Kidney (tissue), 13 donors: ENCODE measurements at regions not wholly inside any gene's neighbourhood (a gene's known extent, or its start where the extent isn't known, plus 50 kb on each side); places are given as distances from the start of the nearest gene placed in this dataset.

ENCODE experiments used
- DNase-seq, 5 donors: peaks; one replicate each; pipeline ENCODE4 v3.0.0-alpha.2; 2013 to 2020
- FAIRE-seq: peaks from 2 replicates; lab custom pipeline; 2012; peaks lifted over from hg19 to GRCh38; lab: Jason Lieb, UNC
- H3K27ac ChIP-seq, 2 donors: one replicate each; pipeline ENCODE4 v1.7.0; 2013; ENCODE audit warnings: low read depth in 2 of 2, low read length in 2 of 2, inconsistent platforms in 1 of 2
- H3K27me3 ChIP-seq: one replicate; pipeline ENCODE4 v1.7.1; 2013; ENCODE audit warnings: low read length, inconsistent platforms; ENCODE audit not compliant: control insufficient read depth, insufficient read depth
- H3K36me3 ChIP-seq, 3 donors: one replicate each; pipeline versions ENCODE4 v1.7.0 to v1.7.1; 2013; ENCODE audit warnings: low read length in 3 of 3, control low read depth in 1 of 3, inconsistent platforms in 1 of 3; ENCODE audit not compliant: insufficient read depth in 3 of 3, control insufficient read depth in 2 of 3
- H3K4me1 ChIP-seq, 3 donors: one replicate each; pipeline versions ENCODE4 v1.7.0 to v1.7.1; 2013; ENCODE audit warnings: low read length in 3 of 3, inconsistent platforms in 1 of 3, low read depth in 1 of 3; ENCODE audit not compliant: control insufficient read depth in 2 of 3, insufficient read depth in 2 of 3
- H3K4me3 ChIP-seq, 3 donors: one replicate each; pipeline versions ENCODE4 v1.7.0 to v1.8.1; 2013; ENCODE audit warnings: low read length in 3 of 3, control low read depth in 1 of 3, inconsistent platforms in 1 of 3
- H3K9ac ChIP-seq, 3 donors: one replicate each; pipeline versions ENCODE4 v1.7.0 to v1.7.1; 2013; ENCODE audit warnings: low read length in 3 of 3, control low read depth in 1 of 3, inconsistent platforms in 1 of 3
- H3K9me3 ChIP-seq, 3 donors: one replicate each; pipeline versions ENCODE4 v1.7.0 to v1.7.1; 2013; ENCODE audit warnings: low read length in 3 of 3, control low read depth in 1 of 3, inconsistent platforms in 1 of 3; ENCODE audit not compliant: control insufficient read depth in 2 of 3, insufficient read depth in 1 of 3
- intact Hi-C: fragments of 100-400 bp; cut with DNase I; formaldehyde crosslinking; loops from one replicate; pipeline ENCODE4 v1.11.1; 2022
- TF ChIP-seq, protein P1 (sequence below): IDR thresholded peaks from 3 replicates; pipeline ENCODE4 v1.5.1; 2012; ENCODE audit warnings: mild to moderate bottlenecking, moderate library complexity, borderline replicate concordance; ENCODE audit not compliant: insufficient read depth; ENCODE audit errors: extremely low read depth
- donor health status: control.
- donor health status: control.
- donor health status: control.
- donor health status: control.
- donor health status: control.
- donor health status: DM: yes; HTN: yes; CAD: no.
- donor health status: Normal renal cell carcinoma (clear cell type).

DNA sequence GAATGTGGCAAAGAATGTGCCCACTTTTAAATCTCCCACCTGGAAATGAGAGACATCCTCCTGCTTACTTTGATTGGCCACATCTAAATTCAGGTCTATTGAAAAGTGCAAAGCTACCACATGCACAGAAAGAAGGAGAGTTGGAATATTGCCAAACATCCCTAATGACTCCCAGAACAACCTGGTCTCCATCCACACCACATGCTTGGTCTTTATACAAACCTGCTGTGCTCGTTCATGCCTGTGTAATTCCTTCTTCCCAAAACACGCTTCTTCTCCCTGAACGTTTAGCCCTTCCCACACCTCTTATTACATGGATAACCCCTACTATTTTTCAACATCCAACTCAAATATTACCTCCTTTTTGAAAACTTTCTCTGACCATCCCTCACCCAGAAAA is 66.2 kb upstream of the BCL2L14 start:
- H3K27ac ChIP-seq = no peak overlapping the region
- DNase-seq = peak in 1 of 5 donors; percentile 5
- no peak overlapping the region for H3K9ac ChIP-seq
- no peak for FAIRE-seq
- H3K27me3 ChIP-seq = no peaks in the 10 kb centered on the region
- no peaks in the 10 kb centered on the region for H3K36me3 ChIP-seq
- no peaks in the 10 kb centered on the region for H3K4me1 ChIP-seq
- intact Hi-C loops = no loop called here
- no peak overlapping the region for H3K4me3 ChIP-seq
- TF ChIP-seq, protein P1, sequence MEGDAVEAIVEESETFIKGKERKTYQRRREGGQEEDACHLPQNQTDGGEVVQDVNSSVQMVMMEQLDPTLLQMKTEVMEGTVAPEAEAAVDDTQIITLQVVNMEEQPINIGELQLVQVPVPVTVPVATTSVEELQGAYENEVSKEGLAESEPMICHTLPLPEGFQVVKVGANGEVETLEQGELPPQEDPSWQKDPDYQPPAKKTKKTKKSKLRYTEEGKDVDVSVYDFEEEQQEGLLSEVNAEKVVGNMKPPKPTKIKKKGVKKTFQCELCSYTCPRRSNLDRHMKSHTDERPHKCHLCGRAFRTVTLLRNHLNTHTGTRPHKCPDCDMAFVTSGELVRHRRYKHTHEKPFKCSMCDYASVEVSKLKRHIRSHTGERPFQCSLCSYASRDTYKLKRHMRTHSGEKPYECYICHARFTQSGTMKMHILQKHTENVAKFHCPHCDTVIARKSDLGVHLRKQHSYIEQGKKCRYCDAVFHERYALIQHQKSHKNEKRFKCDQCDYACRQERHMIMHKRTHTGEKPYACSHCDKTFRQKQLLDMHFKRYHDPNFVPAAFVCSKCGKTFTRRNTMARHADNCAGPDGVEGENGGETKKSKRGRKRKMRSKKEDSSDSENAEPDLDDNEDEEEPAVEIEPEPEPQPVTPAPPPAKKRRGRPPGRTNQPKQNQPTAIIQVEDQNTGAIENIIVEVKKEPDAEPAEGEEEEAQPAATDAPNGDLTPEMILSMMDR = no peak
- no peaks in the 10 kb centered on the region for H3K9me3 ChIP-seq

DNA sequence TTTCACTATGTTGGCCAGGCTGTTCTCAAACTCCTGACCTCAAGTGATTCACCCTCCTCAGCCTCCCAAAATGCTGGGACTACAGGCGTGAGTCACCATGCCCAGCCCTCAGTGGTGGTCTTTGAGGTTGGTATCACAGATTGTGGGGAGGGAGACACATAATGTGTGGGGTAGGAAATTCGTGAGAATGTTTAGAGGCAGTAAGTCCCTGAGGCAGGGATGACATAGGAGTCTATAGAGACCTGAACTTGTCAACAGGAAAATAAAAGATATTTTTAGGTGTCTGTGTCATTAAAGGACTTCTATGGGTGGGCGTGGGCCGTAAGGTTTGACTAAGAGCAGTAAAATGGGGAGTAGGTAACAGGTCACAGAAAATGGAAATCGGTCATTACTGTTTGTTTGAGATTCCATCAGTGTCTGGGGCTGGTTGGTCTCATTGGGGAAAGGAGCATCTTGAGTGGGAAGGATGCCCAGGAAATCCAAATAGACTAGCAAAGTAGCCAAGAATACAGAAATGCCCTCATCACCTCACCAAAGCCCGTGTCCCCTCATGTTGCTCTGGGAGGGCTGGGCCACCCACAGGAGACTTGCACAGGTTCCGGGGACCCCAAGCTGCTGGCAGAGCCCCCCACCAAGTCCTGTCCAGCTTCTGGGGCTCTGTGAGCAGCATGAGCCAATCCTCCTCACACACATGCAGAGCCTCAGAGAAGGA is 63.6 kb upstream of the BCL2L14 start:
- H3K4me3 ChIP-seq = no peak overlapping the region
- intact Hi-C loops = no loop called here
- TF ChIP-seq, protein P1 = no peak
- no peaks in the 10 kb centered on the region for H3K27me3 ChIP-seq
- DNase-seq (no peak), FAIRE-seq (no peak)
- H3K9ac ChIP-seq = no peak overlapping the region
- H3K9me3 ChIP-seq = no peaks in the 10 kb centered on the region
- peaks cover 0 to 6% (median 0%) of the 10 kb centered on the region in 3 donors for H3K4me1 ChIP-seq
- no peak overlapping the region for H3K27ac ChIP-seq
- no peaks in the 10 kb centered on the region for H3K36me3 ChIP-seq

DNA sequence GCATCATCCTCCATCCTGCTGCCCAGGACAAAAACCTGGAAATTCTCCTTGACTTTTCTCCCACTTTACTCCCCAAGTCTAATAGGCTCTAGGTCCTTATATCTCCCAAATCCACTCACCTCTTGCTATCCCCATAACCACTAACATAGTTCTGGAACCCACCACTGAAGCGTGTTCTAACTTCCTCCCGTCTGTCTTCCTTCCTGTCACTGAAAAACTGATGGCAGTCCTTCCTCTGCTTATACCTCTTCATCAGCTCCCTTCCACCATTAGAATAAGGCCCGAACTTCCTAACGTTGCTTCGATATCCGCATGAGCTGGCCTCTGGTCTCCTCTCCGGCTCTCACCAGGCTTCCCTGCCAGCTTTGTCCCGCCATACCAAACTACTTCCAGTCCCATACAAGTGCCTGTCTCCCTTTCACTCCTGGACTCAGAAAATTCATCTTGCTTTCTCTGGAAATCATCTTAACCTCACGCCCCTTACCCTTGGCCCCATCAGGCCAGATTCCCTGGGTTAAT is 63.0 kb upstream of the BCL2L14 start:
- peaks cover 0 to 6% (median 0%) of the 10 kb centered on the region in 3 donors for H3K4me1 ChIP-seq
- FAIRE-seq (no peak), DNase-seq (no peak)
- no peaks in the 10 kb centered on the region for H3K9me3 ChIP-seq
- H3K9ac ChIP-seq = no peak overlapping the region
- H3K4me3 ChIP-seq = no peak overlapping the region
- no peaks in the 10 kb centered on the region for H3K27me3 ChIP-seq
- H3K36me3 ChIP-seq = no peaks in the 10 kb centered on the region
- intact Hi-C loops = no loop called here
- no peak overlapping the region for H3K27ac ChIP-seq
- TF ChIP-seq, protein P1 = no peak
